ENCODE measurements at regions not wholly inside any gene's neighbourhood (a gene's known extent, or its start where the extent isn't known, plus 50 kb on each side); places are given as distances from the start of the nearest gene placed in this dataset.

DNA sequence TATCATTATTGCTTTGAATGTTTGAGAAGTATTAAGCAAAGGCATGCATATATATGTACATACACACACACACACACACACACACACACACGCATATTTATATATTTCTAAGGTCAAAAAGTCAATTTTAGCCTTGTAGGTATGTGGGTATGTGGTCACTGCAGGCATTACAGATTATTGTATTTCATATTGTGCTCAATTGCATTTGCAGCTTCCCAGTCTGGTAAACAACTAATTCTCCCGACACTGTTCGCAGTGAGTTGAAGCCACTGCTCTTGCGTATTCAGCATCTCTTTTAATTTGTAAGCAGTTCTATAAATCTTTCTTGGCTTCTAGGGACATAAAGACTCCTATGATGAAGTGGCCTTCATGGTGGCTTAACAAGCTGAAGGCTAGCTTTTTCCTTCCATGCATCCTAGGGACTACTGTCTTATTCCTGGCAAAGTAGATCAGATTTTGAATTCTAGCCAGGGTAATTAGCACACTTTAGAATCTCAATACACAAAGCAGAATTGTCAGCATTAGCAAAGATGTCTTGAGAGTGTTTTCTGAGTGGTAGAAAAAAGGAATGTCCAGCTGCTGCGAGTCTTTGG lies 368.6 kb upstream of the NEGR1 start:
- TF ChIP-seq RAD21 (conservative IDR thresholded peaks at IDR 0.05) = no peak
- TF ChIP-seq, protein P1, sequence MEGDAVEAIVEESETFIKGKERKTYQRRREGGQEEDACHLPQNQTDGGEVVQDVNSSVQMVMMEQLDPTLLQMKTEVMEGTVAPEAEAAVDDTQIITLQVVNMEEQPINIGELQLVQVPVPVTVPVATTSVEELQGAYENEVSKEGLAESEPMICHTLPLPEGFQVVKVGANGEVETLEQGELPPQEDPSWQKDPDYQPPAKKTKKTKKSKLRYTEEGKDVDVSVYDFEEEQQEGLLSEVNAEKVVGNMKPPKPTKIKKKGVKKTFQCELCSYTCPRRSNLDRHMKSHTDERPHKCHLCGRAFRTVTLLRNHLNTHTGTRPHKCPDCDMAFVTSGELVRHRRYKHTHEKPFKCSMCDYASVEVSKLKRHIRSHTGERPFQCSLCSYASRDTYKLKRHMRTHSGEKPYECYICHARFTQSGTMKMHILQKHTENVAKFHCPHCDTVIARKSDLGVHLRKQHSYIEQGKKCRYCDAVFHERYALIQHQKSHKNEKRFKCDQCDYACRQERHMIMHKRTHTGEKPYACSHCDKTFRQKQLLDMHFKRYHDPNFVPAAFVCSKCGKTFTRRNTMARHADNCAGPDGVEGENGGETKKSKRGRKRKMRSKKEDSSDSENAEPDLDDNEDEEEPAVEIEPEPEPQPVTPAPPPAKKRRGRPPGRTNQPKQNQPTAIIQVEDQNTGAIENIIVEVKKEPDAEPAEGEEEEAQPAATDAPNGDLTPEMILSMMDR (IDR thresholded peaks at IDR 0.05; ENCODE audit: poor library complexity, severe bottlenecking) = no peak
- TF ChIP-seq EP300 (conservative IDR thresholded peaks at IDR 0.05; ENCODE audit: poor library complexity, severe bottlenecking) = no peak
- no peak for TF ChIP-seq SMC3 (conservative IDR thresholded peaks at IDR 0.05; ENCODE audit: poor library complexity)
- TF ChIP-seq EZH2 (IDR thresholded peaks at IDR 0.05; ENCODE audit: borderline replicate concordance, insufficient read depth, low read length, poor library complexity, severe bottlenecking) = no peak
- TF ChIP-seq TAF1 (IDR thresholded peaks at IDR 0.05; ENCODE audit: low read depth) = no peak
- TF ChIP-seq MXI1 (conservative IDR thresholded peaks at IDR 0.05; ENCODE audit: poor library complexity, severe bottlenecking) = no peak
- TF ChIP-seq, protein P2, sequence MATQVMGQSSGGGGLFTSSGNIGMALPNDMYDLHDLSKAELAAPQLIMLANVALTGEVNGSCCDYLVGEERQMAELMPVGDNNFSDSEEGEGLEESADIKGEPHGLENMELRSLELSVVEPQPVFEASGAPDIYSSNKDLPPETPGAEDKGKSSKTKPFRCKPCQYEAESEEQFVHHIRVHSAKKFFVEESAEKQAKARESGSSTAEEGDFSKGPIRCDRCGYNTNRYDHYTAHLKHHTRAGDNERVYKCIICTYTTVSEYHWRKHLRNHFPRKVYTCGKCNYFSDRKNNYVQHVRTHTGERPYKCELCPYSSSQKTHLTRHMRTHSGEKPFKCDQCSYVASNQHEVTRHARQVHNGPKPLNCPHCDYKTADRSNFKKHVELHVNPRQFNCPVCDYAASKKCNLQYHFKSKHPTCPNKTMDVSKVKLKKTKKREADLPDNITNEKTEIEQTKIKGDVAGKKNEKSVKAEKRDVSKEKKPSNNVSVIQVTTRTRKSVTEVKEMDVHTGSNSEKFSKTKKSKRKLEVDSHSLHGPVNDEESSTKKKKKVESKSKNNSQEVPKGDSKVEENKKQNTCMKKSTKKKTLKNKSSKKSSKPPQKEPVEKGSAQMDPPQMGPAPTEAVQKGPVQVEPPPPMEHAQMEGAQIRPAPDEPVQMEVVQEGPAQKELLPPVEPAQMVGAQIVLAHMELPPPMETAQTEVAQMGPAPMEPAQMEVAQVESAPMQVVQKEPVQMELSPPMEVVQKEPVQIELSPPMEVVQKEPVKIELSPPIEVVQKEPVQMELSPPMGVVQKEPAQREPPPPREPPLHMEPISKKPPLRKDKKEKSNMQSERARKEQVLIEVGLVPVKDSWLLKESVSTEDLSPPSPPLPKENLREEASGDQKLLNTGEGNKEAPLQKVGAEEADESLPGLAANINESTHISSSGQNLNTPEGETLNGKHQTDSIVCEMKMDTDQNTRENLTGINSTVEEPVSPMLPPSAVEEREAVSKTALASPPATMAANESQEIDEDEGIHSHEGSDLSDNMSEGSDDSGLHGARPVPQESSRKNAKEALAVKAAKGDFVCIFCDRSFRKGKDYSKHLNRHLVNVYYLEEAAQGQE (IDR thresholded peaks at IDR 0.05; ENCODE audit: borderline replicate concordance) = no peak
- TF ChIP-seq POLR2AphosphoS5 (IDR thresholded peaks at IDR 0.05) = no peak
- H3F3A ChIP-seq (ENCODE audit: insufficient read depth, low read length, poor library complexity, severe bottlenecking) = no peaks in the 10 kb centered on the region
- no peaks in the 10 kb centered on the region for H3K9me3 ChIP-seq (ENCODE audit: low read length)

DNA sequence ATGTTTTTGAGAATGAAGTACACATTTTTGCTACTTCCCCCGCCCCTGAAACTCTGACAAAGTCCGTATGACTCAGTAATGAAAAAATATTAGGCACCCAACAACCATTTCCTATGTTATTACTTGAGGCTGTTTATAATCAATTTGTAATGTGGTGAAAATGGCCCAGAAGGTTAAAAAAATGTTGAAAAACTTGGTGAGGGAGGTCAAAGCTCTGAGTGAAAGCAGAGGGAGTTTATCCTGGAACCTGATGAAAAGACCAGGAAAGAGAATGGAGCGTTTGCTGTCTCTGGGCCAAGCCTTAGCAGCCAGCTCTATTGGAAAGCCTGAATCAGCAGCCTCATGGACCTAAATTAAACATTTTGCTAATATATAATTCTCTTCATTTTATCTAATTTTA lies 367.7 kb upstream of the NEGR1 start:
- H3K27ac ChIP-seq (ENCODE audit: low read length) = no peak overlapping the region
- H3K9me2 ChIP-seq (ENCODE audit: insufficient read depth, low read length) = no peaks in the 10 kb centered on the region
- H3K27me3 ChIP-seq (ENCODE audit: insufficient read depth, low read depth, low read length) = no peaks in the 10 kb centered on the region
- no peak overlapping the region for H3K4me2 ChIP-seq (ENCODE audit: low read length)
- no peak overlapping the region for H3K9ac ChIP-seq (ENCODE audit: low read length)
- H3K4me3 ChIP-seq (ENCODE audit: low read length) = no peak overlapping the region
- H3F3A ChIP-seq (ENCODE audit: insufficient read depth, low read length, poor library complexity, severe bottlenecking) = no peaks in the 10 kb centered on the region
- no peaks in the 10 kb centered on the region for H4K20me1 ChIP-seq (ENCODE audit: insufficient read depth)
- no peak overlapping the region for H2AFZ ChIP-seq (ENCODE audit: low read depth, low read length)
- TF ChIP-seq MXI1 (conservative IDR thresholded peaks at IDR 0.05; ENCODE audit: poor library complexity, severe bottlenecking) (no peak), EP300 (conservative IDR thresholded peaks at IDR 0.05; ENCODE audit: poor library complexity, severe bottlenecking) (no peak), EZH2 (IDR thresholded peaks at IDR 0.05; ENCODE audit: borderline replicate concordance, insufficient read depth, low read length, poor library complexity, severe bottlenecking) (no peak), POLR2AphosphoS5 (IDR thresholded peaks at IDR 0.05) (no peak), TAF1 (IDR thresholded peaks at IDR 0.05; ENCODE audit: low read depth) (no peak), SMC3 (conservative IDR thresholded peaks at IDR 0.05; ENCODE audit: poor library complexity) (no peak), RAD21 (conservative IDR thresholded peaks at IDR 0.05) (no peak)
- TF ChIP-seq, protein P2 (IDR thresholded peaks at IDR 0.05; ENCODE audit: borderline replicate concordance) = no peak
- TF ChIP-seq, protein P1 (IDR thresholded peaks at IDR 0.05; ENCODE audit: poor library complexity, severe bottlenecking) = no peak
- no peaks in the 10 kb centered on the region for H3K79me2 ChIP-seq (replicated peaks; ENCODE audit: insufficient read depth, low read length)
- H3K36me3 ChIP-seq (ENCODE audit: insufficient read depth, low read length) = no peaks in the 10 kb centered on the region
- no peaks in the 10 kb centered on the region for H3K9me3 ChIP-seq (ENCODE audit: low read length)

More for the DNA sequence above, 368.6 kb upstream of the NEGR1 start:
- Histone ChIP-seq H3K27ac (ENCODE audit: low read length) (no peak overlapping the region), H4K20me1 (ENCODE audit: insufficient read depth) (no peaks in the 10 kb centered on the region), H2AFZ (ENCODE audit: low read depth, low read length) (no peak overlapping the region), H3K9me2 (ENCODE audit: insufficient read depth, low read length) (no peaks in the 10 kb centered on the region), H3K79me2 (replicated peaks; ENCODE audit: insufficient read depth, low read length) (no peaks in the 10 kb centered on the region), H3K4me3 (ENCODE audit: low read length) (no peak overlapping the region), H3K27me3 (ENCODE audit: insufficient read depth, low read depth, low read length) (no peaks in the 10 kb centered on the region), H3K4me2 (ENCODE audit: low read length) (no peak overlapping the region), H3K36me3 (ENCODE audit: insufficient read depth, low read length) (no peaks in the 10 kb centered on the region), H3K9ac (ENCODE audit: low read length) (no peak overlapping the region)
